Daoy (cell line): ENCODE measurements at regions not wholly inside any gene's neighbourhood (a gene's known extent, or its start where the extent isn't known, plus 50 kb on each side); places are given as distances from the start of the nearest gene placed in this dataset.

Experiments used
- DNase-seq: peaks from one replicate; pipeline ENCODE4 v3.0.0-alpha.2; 2015; ENCODE audit warnings: low read depth

DNA sequence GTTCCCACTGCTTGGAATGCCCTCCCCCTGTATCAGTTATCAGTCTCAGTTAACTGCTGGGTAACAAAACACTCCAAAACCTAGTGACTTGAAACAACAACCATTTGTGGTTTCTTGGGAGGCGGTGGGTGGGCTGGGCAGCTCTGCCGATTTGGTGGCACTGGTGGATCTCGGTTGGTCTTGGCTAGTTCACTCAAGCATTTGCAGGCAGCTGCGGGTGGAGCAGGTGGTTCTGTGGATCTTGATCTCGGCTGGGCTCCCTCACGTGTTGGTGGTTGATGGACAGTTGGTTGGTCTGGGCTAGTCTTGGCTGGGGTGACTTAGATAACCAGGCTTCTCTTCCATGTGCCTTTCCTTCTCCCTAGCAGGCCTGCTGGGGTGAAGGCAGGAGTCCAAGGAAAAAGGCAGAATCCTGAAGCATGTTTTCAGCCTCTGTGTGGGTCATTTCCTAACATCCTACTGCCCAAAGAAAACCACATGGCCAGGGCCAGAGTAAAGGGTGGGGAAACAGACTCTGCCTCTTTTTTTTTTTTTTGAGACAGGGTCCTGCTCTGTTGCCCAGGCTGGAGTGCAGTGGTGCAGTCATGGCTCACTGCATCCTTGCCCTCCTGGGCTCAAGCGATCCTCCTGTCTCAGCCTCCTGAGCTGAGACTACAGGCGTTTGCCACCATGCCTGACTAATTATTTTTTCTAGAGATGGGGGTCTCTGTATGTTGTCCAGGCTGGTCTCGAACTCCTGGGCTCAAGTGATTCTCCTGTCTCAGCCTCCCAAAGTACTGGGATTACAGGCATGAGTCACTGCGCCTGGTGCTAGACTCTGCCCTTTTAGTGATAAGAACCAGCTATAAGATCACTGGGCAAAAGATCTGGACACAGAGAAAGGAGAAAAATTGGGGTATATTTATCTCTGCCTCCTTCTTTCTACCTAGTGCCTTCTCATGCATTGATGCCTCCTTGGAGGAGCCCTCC, 183.7 kb downstream of the RGS3 start:
- no peak for DNase-seq

DNA sequence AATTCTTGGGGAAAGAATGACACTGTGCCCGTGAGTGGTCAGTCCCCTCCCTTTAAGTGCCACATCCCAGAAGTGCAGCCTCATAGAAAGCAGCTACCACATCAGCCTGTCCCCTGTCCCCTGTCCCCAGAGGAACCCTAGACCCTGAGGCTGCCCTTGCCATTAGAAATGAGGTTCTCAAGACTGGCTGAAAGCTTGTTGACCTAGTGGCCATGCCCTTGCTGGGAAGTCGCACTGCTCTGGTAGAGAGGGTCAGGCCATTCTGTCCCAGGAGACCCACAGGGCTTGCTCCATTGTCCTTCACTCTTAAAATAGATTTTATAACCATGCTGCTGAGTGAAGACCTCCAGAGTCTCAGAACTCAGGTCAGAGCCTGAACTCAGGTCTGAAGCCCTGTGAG, 184.5 kb downstream of the RGS3 start:
- DNase-seq, result no peak

DNA sequence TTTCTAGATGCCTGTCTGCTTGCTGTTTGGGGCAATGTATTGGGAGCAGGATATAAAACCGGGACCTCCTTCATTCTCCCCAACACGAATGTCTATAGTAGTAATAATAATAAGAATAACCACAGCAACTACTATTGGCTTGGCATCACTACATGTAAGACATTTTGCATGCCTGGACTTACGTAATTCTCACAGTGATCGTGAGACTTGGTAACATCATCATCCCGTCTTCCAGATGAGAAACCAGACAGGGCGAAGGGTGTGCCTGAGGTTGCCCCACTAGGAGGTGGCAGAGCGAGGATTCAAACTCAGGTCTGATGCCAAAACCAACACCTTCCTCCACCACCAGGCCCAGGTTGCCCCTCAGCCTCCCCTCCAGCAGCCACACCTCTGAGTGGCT, 185.1 kb downstream of the RGS3 start:
- DNase-seq, result no peak

DNA sequence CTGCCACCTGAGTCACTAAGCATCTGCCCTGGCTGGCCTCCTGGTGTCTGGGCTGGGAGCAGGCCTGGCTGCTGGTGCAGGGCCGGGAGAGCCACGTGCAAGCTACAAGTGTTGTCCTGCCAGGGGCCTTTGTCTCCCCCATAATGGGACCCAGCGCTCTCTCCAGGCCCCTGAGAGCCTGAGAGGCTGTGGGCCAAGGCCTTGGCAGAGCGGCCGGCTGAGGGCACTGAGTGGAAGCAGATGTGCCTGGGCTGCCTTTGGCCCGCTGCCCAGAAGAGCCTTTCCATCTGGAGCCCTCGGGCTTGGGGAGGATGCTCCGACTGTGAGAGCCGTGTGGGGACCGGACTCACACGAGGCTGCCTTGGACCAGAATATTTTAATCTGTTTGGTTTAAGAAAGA, 185.5 kb downstream of the RGS3 start:
- peak; percentile 72 for DNase-seq

DNA sequence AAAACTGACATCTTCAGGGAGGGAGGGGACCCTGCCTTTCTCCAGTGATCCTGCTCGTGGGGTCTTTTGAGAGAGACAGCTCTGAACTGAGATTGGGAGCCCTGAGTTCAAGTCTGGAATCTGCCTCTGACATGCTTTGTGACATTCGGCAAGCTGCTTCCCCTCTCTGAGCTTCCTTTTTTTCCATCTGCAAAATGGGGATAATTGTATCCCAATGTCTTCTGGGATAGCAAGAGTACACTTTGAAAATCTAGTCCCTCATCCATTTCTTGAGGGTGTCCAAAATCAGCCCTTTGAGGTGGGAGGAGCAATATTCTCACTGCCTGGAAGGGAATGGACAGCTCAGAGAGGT, 186.3 kb downstream of the RGS3 start:
- DNase-seq, result no peak

DNA sequence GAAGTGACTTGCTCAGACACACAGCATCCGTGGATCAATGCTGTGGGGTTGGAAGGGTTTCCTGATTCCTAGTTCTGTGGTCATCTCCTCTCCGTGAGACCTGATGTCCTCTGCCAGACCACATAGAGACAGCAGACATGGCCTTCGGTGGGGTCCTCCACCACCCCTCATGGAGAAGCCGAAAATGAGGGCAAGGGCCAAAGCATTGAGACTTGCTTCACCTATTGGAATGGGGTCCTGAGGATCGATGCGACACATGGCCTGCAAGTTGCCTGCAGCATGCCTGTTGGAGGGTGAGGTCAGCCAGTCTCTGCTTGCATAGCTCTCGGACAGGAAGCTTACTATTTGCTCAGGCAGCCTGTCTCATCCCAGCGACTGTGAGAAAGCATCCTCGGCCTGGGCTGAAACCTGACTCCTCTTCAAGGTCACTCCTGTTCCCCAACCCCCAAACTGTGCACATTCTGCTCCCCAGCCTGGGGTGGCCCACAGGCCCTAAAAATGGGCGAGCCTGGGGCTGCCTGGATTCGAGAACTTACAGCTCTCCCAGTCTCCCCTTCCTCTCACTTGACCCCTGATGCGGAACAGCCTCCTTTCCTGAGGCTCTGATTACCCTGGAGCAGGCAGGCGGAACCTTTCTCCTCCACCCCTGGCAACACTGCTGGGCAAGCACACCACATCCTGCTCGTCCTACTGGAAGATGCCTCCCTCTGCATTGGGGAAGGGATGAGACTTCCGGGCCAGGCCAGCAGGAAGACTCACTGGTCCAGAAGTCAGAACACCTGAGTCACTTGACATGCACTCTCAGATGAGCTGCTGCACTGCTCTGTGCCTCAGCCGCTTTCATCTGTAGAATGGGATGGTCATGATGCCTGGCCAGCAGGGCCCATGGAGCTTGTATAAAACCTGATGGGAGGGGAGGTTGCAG, 186.9 kb downstream of the RGS3 start:
- DNase-seq, result peak; percentile 88

DNA sequence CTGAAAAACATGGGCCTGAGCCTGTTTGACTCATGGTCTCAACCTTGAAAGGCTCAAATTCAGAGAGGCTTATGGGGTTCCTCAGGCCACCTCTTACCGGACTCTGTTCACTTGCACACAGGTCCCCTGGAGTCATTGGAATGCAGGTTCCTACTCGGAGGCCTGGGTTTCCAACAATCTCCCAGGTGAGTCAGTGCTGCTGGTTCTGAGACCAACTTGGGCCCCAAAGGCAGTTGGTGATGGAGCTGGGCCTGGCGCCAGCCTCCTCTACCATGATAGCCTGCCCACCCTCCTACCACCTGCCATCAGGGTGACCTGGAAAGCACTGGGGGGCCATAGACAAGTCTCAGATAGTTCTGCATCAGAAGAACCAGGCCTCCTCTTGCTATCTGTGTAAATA, 188.4 kb downstream of the RGS3 start:
- no peak for DNase-seq

DNA sequence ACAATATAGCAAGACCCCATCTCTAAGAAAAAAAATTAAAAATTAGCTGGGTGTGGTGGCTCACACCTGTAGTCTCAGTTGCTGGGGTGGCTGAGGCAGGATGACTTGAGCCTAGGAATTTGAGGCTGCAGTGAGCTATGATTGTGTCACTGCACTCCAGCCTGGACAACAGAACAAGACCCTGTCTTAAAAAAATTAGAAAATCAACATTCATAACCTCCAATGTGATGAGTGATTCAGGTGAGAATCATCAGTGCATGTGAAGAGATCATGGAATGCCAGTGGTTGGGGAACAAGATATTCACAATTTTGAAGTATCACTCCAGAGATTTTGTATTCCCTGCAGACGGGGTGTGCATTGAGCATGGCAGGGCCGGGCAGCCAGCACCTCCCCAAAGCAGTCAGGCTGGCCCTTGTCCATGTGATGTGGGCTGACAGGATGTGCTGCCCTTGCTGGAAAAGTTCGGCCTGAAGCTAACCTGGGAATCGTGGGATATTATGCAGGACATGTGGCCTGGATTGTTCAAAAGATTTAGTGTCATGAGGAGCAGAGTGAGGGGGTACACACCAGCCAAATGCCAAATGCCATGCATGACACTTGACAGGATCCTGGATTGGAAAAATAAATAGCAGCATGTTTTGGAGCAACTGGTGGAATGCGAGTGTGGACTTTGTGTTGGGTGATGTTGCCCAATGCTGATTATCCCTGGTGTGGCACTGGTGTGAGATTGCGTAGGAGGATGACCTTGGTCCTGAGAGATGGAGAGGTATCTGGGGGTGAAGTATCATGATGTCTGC, 189.0 kb downstream of the RGS3 start:
- DNase-seq, result no peak

DNA sequence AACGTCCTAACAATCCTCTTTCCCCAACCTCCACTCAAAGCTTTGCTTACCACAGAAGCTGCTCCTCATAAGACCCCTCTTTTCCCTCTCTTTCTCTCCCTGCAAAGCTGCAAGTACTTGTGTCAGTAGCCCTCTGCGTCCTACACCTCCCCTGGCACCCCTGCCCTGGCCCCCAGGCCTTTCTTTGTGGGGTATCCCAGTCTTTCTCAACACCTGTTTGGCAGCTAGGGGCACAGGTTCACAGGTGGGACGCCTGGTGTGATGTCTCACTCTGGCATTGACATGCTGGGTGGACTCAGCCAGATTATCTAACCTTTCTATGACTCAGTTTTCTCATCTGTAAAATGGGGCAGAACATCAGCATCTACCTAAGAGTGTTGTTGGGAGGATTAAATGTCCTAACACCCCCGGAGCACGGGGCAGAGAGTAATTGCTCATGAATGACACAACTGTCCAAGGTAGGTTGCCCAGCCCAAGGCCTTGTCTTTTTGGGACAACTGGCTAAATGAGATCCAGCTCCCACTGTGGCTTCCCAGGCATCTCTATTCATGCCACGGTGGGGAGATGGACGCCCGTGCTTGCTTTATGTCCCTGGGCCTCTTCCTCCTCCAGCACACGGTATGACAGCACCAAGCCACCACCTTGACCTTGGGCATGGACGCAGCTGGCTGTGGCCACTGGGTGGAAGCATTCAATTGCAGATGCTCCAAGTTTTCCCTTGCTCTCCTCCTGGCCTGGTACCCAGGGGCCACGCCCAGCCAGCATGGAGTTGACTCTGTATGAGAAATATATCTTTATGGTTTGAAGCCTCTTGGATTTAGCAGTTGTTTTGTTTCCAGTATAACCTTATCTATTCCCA, 190.4 kb downstream of the RGS3 start:
- no peak for DNase-seq

DNA sequence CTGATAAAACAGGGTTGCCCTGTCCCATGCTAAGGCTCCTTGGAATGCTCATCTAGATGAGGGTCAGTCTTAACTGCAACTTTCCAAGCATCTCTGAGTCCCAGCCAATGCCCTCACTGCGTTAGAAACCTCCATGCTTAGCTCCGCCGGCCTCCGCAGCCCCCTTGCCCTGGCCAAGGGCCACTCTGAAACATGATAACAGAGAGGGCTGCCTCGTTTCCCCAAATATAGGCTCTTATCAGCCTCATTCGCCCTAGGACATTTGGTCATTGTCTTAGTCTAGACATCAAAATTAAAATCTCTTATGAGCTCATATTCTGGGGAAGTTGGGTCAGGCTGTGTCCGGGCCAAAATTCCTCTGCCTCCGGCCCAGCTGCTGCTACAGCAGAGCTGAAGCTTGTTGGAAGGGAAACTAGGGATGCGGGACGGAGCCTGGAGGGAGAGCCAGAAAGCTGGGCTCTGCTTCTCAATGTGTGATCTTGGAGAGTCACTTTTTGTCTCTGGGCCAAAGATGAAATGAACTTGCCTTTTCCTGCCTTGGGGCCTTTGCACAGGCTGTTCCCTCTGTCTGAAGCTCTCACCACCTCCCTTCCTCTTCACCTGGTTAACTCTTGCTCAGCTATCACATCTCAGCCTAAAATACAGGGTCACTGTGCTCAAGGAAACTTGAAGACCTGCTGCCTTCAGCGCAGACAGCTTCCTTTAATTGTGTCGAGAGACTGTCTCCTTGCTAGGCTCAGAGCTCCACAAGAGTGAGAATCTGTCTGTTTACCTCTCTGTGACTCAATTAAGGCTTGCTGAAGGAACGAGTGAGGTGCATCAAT, 191.3 kb downstream of the RGS3 start:
- no peak for DNase-seq

DNA sequence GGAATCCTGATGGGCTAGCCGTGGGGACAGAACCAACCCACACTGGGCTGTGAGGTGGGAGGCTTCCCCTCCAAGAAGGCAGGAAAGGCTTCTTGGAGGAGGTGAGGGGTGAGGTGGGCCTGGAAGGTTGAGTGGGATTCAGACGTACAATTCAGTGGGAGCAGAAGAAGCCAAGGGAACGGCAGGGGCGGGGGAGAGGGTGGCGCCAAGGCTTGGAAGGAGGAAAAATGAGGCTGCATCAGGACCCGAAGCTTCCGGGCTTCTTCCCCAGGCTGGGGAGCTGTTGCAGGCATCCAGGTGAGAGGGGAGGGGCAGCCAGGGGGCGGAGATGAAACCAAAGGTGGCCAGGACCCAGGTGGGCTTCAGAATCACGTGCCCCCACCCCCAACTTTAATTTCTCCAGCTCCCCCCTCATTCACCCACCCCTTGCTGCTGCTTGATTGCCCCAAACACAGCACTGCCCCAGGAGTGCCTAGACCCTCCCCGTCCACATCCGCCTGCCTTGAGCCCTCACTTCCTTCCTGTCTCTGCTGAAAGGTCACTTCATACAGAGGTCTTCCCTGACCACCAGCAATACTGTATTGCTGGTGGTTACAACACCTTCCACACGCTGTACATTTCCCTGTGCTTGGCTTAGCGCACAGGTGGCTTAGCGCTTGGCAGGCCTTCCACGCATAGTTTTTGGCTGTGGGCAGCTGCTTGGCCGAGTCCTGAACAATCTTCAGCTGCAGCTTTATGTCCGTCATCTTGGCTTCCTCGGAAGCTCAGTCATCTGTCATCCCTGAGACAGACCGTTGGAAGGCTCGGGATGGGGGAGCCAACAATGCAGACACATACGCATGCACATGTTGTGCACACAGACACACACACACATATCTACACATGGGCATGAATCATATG, 193.5 kb downstream of the RGS3 start:
- DNase-seq, result no peak

DNA sequence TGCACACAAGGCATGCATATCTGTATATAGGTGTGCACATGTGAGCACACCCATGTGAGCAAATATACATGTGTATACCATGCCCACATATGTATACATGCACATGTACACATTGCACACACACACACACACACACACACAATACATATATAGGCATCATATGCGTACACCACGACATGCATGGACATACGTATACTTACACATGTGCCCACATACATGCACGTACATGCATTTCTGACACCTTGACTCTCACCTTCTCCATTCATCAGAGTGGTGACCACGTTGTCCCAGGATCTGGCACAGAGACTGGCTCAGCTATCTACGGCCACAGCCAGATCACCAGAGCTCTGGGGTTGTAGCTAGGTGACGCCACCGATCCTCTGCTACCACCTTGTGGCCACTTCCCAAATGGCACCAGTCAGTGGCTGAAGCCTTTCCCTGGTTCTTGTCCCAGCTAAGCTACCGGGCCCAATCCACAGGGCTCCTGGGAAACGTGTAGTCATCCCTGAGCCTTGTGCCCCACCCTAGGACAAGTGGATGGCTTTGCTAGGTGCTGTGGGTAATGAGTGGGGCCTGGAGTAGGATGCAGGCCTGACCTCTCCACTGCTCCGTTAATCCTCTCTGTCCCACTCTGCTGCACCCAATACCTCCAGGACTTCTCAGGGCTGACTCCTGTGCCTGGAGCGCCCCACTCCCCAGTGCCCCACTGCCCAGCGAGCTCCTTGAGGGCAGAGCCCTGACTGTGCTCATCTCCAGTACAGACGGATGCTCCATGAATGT, 194.4 kb downstream of the RGS3 start:
- peak; percentile 91 for DNase-seq

DNA sequence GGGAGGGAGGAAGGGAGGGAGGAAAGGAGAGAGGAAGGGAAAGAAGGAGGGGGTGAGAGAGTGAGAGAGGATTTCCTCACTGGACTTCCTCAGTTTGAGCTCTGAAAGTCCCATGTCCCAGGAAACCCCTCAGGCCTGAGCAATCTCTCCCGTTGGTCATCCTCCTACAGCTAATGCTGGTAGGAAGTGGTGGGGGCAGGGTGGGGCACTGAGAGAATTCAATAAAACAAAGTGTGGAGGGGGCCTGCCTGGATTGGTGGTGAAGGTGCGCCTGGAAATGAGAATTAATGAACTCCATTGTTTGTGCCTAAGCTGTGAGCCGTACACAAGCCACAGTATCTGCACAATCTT, 195.0 kb downstream of the RGS3 start:
- DNase-seq, result no peak

DNA sequence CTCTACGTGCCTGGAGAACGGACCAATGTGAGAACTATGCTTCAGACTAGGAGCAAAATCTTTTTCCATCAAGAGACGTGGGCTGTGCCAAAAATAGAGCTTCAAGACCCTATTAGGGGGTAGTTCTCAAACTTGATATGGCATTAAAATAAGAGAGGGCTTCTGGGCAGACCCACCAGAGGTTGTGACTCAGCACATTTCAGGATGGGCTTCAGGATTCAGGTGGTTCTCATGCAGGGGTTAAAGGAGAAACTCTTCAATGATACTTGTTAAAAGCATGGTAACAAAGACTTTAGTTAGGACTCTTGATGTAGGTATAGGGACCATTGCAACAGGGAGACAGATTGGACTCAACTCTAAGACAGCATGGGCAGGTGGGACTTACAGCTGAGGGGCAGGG, 195.5 kb downstream of the RGS3 start:
- no peak for DNase-seq

DNA sequence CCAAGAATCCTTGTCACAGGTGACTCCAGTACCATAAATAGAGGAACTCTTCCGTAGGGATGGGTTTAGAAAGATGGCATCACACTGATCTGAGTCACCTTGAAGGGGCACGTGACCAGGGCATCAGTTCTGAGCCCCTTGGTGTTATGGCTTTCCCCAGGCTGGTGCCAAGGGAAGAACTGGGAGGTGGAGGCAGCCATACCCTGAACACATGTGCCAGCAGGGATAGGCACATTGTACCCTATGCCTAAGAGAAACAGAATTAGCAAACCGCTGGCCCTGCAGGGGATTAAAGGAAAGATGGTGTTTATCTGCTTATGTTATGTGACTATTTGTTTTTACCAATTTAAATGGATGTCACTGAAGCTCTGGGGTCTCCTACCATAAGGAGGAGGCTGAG, 196.2 kb downstream of the RGS3 start:
- no peak for DNase-seq

DNA sequence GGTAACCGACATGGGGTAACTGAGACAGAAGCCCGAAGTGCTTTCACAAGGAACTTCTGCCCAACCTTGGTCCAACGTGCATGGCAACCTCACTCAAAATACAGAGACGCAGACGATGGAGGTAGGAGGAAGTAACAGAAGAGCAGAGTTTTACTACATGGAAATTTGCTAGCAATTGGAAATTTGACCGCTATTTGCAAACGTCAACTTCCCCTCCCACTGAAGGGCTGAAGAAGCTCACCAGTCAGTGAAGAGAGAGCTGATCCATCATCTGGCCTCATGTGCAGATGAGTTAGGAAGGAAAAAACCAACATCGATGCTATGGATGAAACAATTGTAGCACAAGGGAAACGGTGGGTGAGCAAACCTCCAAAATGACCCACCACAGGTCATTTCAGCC, 196.7 kb downstream of the RGS3 start:
- DNase-seq, result no peak

DNA sequence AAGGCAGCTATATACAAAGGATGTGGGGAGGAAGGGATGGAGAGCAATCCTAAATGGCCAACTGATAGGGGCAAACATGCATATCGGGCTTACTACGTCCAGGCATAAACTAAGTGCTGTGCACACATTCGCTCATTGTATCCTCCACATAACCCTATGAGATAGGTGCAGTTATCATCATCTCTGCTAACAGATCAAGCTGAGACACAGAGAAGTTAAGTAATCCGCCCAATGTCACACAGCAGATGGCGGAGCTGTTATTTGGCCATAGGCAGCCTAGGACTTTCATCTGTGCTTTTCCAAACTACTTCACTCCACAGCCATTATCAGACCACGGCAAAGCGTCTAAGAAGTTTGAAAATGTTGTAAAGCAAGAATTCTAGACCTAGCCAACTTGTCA, 197.5 kb downstream of the RGS3 start:
- DNase-seq, result no peak

DNA sequence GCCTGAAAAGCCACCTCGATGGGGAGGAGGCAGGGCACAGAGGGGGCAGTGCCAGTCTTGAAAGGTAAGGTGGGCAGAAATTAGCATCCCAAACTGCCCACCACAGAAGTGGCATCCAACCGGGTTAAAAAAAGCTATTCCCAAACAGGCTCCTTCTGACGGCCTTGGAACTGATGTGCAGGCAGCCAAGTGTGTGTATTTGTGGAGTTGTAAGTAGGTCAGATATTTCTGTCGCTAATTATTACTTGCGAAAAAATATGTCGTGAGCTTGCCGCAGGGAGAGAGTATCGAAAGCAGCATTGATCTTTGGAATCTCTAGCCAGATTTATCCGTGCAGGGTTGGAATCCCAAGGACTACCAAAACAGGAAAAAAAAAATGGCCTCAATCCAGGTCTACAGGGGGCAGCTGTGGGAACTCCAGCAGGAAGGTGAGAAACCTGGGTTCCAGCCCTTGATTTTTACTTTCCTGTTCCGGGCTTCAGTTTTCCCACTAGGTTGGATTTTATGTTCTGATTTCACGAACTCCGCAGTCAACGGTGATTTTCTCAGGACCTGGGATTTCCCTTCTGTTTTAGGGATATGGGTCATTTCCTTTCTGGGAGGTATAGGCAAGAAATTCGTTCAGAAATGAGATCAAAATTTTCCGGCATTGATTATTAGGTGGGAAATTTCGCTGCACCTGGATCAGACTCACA, 200.8 kb downstream of the RGS3 start:
- no peak for DNase-seq
